Peyer's patch (tissue), 4 donors: ENCODE measurements at regions not wholly inside any gene's neighbourhood (a gene's known extent, or its start where the extent isn't known, plus 50 kb on each side); places are given as distances from the start of the nearest gene placed in this dataset.

Experiments used
- DNase-seq, 3 donors: peaks; one replicate each; pipeline ENCODE4 v3.0.0-alpha.2; 2017 to 2019
- H3K27ac ChIP-seq, 4 donors: fragments of 200-600 bp; sonication (generic); one replicate each; pipeline ENCODE4 v1.5.1; 2016 to 2019
- H3K27me3 ChIP-seq, 2 donors: fragments of 200-600 bp; sonication (generic); one replicate each; pipeline ENCODE4 v1.5.1; 2019
- H3K36me3 ChIP-seq, 3 donors: fragments of 200-600 bp; sonication (generic); one replicate each; pipeline ENCODE4 v1.5.1; 2016 to 2019
- H3K4me1 ChIP-seq, 4 donors: fragments of 200-600 bp; sonication (generic); one replicate each; pipeline ENCODE4 v1.5.1; 2016 to 2019
- H3K4me3 ChIP-seq, 4 donors: fragments of 200-600 bp; sonication (generic); 1 replicate in 3 of 4; 2 replicates in 1 of 4; pipeline ENCODE4 v1.5.1; 2016 to 2019; ENCODE audit warnings: mild to moderate bottlenecking in 1 of 4
- H3K9me3 ChIP-seq, 4 donors: fragments of 200-600 bp; sonication (generic); one replicate each; pipeline ENCODE4 v1.5.1; 2016 to 2019; ENCODE audit warnings: mild to moderate bottlenecking in 1 of 4
- CTCF ChIP-seq, 6 experiments: fragments of 450-650 bp in 4 of 6; fragments of 200-600 bp in 2 of 6; sonication (generic) in 1 of 6; IDR thresholded peaks; one replicate each; pipeline ENCODE4 v1.5.1; 2017 to 2019; ENCODE audit warnings: antibody characterized with exemption in 6 of 6, mild to moderate bottlenecking in 3 of 6, moderate library complexity in 1 of 6
- POLR2A ChIP-seq, 2 donors: fragments of 450-650 bp; IDR thresholded peaks; one replicate each; pipeline ENCODE4 v1.5.1; 2017; ENCODE audit warnings: antibody characterized with exemption in 2 of 2, mild to moderate bottlenecking in 2 of 2, moderate library complexity in 2 of 2

GRCh38 chr1:29640428-29640785 is 404.1 kb downstream of the PTPRU start:
- H3K36me3 ChIP-seq, result no peaks in the 10 kb centered on the region
- no peak overlapping the region for H3K27ac ChIP-seq
- no peaks in the 10 kb centered on the region for H3K27me3 ChIP-seq
- H3K4me3 ChIP-seq, result no peak overlapping the region
- TF ChIP-seq CTCF (IDR thresholded peaks at IDR 0.05) (no peak), POLR2A (IDR thresholded peaks at IDR 0.05) (no peak)
- peak in 2 of 3 donors; percentile 3 to 14 for DNase-seq
- no peaks in the 10 kb centered on the region for H3K9me3 ChIP-seq
- H3K4me1 ChIP-seq, result no peaks in the 10 kb centered on the region

- peak in 1 of 3 donors; percentile 33 for DNase-seq
- H3K27ac ChIP-seq, result no peak overlapping the region
- H3K4me1 ChIP-seq, result no peaks in the 10 kb centered on the region
- no peaks in the 10 kb centered on the region for H3K36me3 ChIP-seq
- no peaks in the 10 kb centered on the region for H3K27me3 ChIP-seq
- no peak overlapping the region for H3K4me3 ChIP-seq
- no peaks in the 10 kb centered on the region for H3K9me3 ChIP-seq
- no peak for TF ChIP-seq CTCF (IDR thresholded peaks at IDR 0.05)
- TF ChIP-seq POLR2A (IDR thresholded peaks at IDR 0.05), result no peak
Measured at GRCh38 chr1:29639741-29640427, 403.6 kb downstream of the PTPRU start.

- no peak for TF ChIP-seq CTCF (IDR thresholded peaks at IDR 0.05)
- TF ChIP-seq POLR2A (IDR thresholded peaks at IDR 0.05), result no peak
- no peaks in the 10 kb centered on the region for H3K4me1 ChIP-seq
- H3K9me3 ChIP-seq, result no peaks in the 10 kb centered on the region
- no peaks in the 10 kb centered on the region for H3K27me3 ChIP-seq
- no peak overlapping the region for H3K27ac ChIP-seq
- peak in 2 of 3 donors; percentile 6 to 17 for DNase-seq
- no peak overlapping the region for H3K4me3 ChIP-seq
- H3K36me3 ChIP-seq, result no peaks in the 10 kb centered on the region
Measured at GRCh38 chr1:29639156-29639736, 402.9 kb downstream of the PTPRU start.

- TF ChIP-seq CTCF (IDR thresholded peaks at IDR 0.05) (no peak), POLR2A (IDR thresholded peaks at IDR 0.05) (no peak)
- no peak overlapping the region for H3K4me3 ChIP-seq
- H3K9me3 ChIP-seq, result no peaks in the 10 kb centered on the region
- no peak overlapping the region for H3K27ac ChIP-seq
- no peaks in the 10 kb centered on the region for H3K4me1 ChIP-seq
- H3K36me3 ChIP-seq, result no peaks in the 10 kb centered on the region
- peak in 2 of 3 donors; percentile 3 to 27 for DNase-seq
- H3K27me3 ChIP-seq, result no peaks in the 10 kb centered on the region
Measured at GRCh38 chr1:29638281-29638680, 402.0 kb downstream of the PTPRU start.

GRCh38 chr1:29636936-29637335 is 400.6 kb downstream of the PTPRU start:
- no peak for TF ChIP-seq CTCF (IDR thresholded peaks at IDR 0.05)
- TF ChIP-seq POLR2A (IDR thresholded peaks at IDR 0.05), result no peak
- Histone ChIP-seq H3K27me3 (no peaks in the 10 kb centered on the region), H3K4me3 (no peak overlapping the region), H3K9me3 (no peaks in the 10 kb centered on the region), H3K27ac (no peak overlapping the region), H3K36me3 (no peaks in the 10 kb centered on the region), H3K4me1 (no peaks in the 10 kb centered on the region)
- peak in 1 of 3 donors; percentile 4 for DNase-seq
